GM21390 (cell line): ENCODE measurements at regions not wholly inside any gene's neighbourhood (a gene's known extent, or its start where the extent isn't known, plus 50 kb on each side); places are given as distances from the start of the nearest gene placed in this dataset.
"Not testable (repeated sequence)": the region's sequence is repeated elsewhere in the genome, so short reads cannot be mapped to it uniquely, and the experiment has no call there.

Experiments used
- ATAC-seq: cut with Tn5 transposase; IDR thresholded peaks from one replicate; pipeline ENCODE4 v1.9.1; 2021; ENCODE audit not compliant: unreplicated experiment

- no peak for ATAC-seq
Measured at GRCh38 chr4:93888308-93888707, 59.8 kb downstream of the ATOH1 start.

GRCh38 chr4:93888768-93889167, 60.2 kb downstream of the ATOH1 start:
- ATAC-seq = no peak

GRCh38 chr4:93891244-93891643, 62.7 kb downstream of the ATOH1 start:
- ATAC-seq = no peak

GRCh38 chr4:93894995-93895394, 66.4 kb downstream of the ATOH1 start:
- no peak for ATAC-seq

- ATAC-seq = no peak
Measured at GRCh38 chr4:93896516-93896915, 68.0 kb downstream of the ATOH1 start.

- no peak for ATAC-seq
Measured at GRCh38 chr4:93897559-93897958, 69.0 kb downstream of the ATOH1 start.

GRCh38 chr4:93908778-93909177, 80.2 kb downstream of the ATOH1 start:
- no peak for ATAC-seq

GRCh38 chr4:93911671-93912070, 83.1 kb downstream of the ATOH1 start:
- no peak for ATAC-seq

GRCh38 chr4:93912146-93912545, 83.6 kb downstream of the ATOH1 start:
- no peak for ATAC-seq

GRCh38 chr4:93918856-93919255, 90.3 kb downstream of the ATOH1 start:
- no peak for ATAC-seq

- ATAC-seq = not testable (repeated sequence)
Measured at GRCh38 chr4:93923570-93923969, 95.0 kb downstream of the ATOH1 start.

- no peak for ATAC-seq
Measured at GRCh38 chr4:93947286-93947685, 118.7 kb downstream of the ATOH1 start.

- not testable (repeated sequence) for ATAC-seq
Measured at GRCh38 chr4:93950239-93950638, 121.7 kb downstream of the ATOH1 start.

- no peak for ATAC-seq
Measured at GRCh38 chr4:93957186-93957585, 128.6 kb downstream of the ATOH1 start.

GRCh38 chr4:93960450-93960849, 131.9 kb downstream of the ATOH1 start:
- no peak for ATAC-seq

- no peak for ATAC-seq
Measured at GRCh38 chr4:93960916-93961315, 132.4 kb downstream of the ATOH1 start.

- ATAC-seq = no peak
Measured at GRCh38 chr4:93981594-93981993, 153.0 kb downstream of the ATOH1 start.

- no peak for ATAC-seq
Measured at GRCh38 chr4:93982255-93982654, 153.7 kb downstream of the ATOH1 start.

GRCh38 chr4:93983140-93983539, 154.6 kb downstream of the ATOH1 start:
- ATAC-seq = peak; percentile 94

- peak; percentile 42 for ATAC-seq
Measured at GRCh38 chr4:93994175-93994994, 165.8 kb downstream of the ATOH1 start.

- ATAC-seq = peak; percentile 88
Measured at GRCh38 chr4:93996895-93997294, 168.3 kb downstream of the ATOH1 start.

GRCh38 chr4:94000559-94000958, 172.0 kb downstream of the ATOH1 start:
- ATAC-seq = no peak

GRCh38 chr4:94006932-94007331, 178.4 kb downstream of the ATOH1 start:
- ATAC-seq = no peak
